ENCODE measurements at regions not wholly inside any gene's neighbourhood (a gene's known extent, or its start where the extent isn't known, plus 50 kb on each side); places are given as distances from the start of the nearest gene placed in this dataset.

GRCh38 chrX:45980726-45981125, 564.5 kb downstream of the ZNF674 start:
- no peak for DNase-seq (ENCODE audit: low read depth)
- no peak for TF ChIP-seq CTCF (IDR thresholded peaks at IDR 0.05; ENCODE audit: insufficient read depth, low read length, poor library complexity, severe bottlenecking)
- H3K27me3 ChIP-seq (ENCODE audit: control insufficient read depth, insufficient read depth, low read length): no peaks in the 10 kb centered on the region
- no peaks in the 10 kb centered on the region for H3K36me3 ChIP-seq (ENCODE audit: control insufficient read depth, insufficient read depth, low read length)
- H3K4me3 ChIP-seq (ENCODE audit: low read depth, low read length): no peak overlapping the region

- Histone ChIP-seq H3K36me3 (ENCODE audit: control insufficient read depth, insufficient read depth, low read length) (no peaks in the 10 kb centered on the region), H3K27me3 (ENCODE audit: control insufficient read depth, insufficient read depth, low read length) (no peaks in the 10 kb centered on the region), H3K4me3 (ENCODE audit: low read depth, low read length) (no peak overlapping the region)
- TF ChIP-seq CTCF (IDR thresholded peaks at IDR 0.05; ENCODE audit: insufficient read depth, low read length, poor library complexity, severe bottlenecking): no peak
- DNase-seq (ENCODE audit: low read depth): no peak
Measured at GRCh38 chrX:45975633-45976032, 569.6 kb downstream of the ZNF674 start.

- Histone ChIP-seq H3K4me3 (ENCODE audit: low read depth, low read length) (no peak overlapping the region), H3K36me3 (ENCODE audit: control insufficient read depth, insufficient read depth, low read length) (no peaks in the 10 kb centered on the region), H3K27me3 (ENCODE audit: control insufficient read depth, insufficient read depth, low read length) (no peaks in the 10 kb centered on the region)
- TF ChIP-seq CTCF (IDR thresholded peaks at IDR 0.05; ENCODE audit: insufficient read depth, low read length, poor library complexity, severe bottlenecking): no peak
- DNase-seq (ENCODE audit: low read depth): no peak
Measured at GRCh38 chrX:45972636-45973035, 572.6 kb downstream of the ZNF674 start.

- no peak for DNase-seq (ENCODE audit: low read depth)
- Histone ChIP-seq H3K4me3 (ENCODE audit: low read depth, low read length) (no peak overlapping the region), H3K36me3 (ENCODE audit: control insufficient read depth, insufficient read depth, low read length) (no peaks in the 10 kb centered on the region), H3K27me3 (ENCODE audit: control insufficient read depth, insufficient read depth, low read length) (no peaks in the 10 kb centered on the region)
- no peak for TF ChIP-seq CTCF (IDR thresholded peaks at IDR 0.05; ENCODE audit: insufficient read depth, low read length, poor library complexity, severe bottlenecking)
Measured at GRCh38 chrX:45959567-45959966, 585.7 kb downstream of the ZNF674 start.

GRCh38 chrX:45956191-45956870, 588.9 kb downstream of the ZNF674 start:
- no peaks in the 10 kb centered on the region for H3K36me3 ChIP-seq (ENCODE audit: control insufficient read depth, insufficient read depth, low read length)
- H3K4me3 ChIP-seq (ENCODE audit: low read depth, low read length): no peak overlapping the region
- no peak for TF ChIP-seq CTCF (IDR thresholded peaks at IDR 0.05; ENCODE audit: insufficient read depth, low read length, poor library complexity, severe bottlenecking)
- DNase-seq (ENCODE audit: low read depth): no peak
- no peaks in the 10 kb centered on the region for H3K27me3 ChIP-seq (ENCODE audit: control insufficient read depth, insufficient read depth, low read length)

GRCh38 chrX:45955661-45956060, 589.6 kb downstream of the ZNF674 start:
- TF ChIP-seq CTCF (IDR thresholded peaks at IDR 0.05; ENCODE audit: insufficient read depth, low read length, poor library complexity, severe bottlenecking): no peak
- no peaks in the 10 kb centered on the region for H3K36me3 ChIP-seq (ENCODE audit: control insufficient read depth, insufficient read depth, low read length)
- DNase-seq (ENCODE audit: low read depth): no peak
- H3K4me3 ChIP-seq (ENCODE audit: low read depth, low read length): no peak overlapping the region
- H3K27me3 ChIP-seq (ENCODE audit: control insufficient read depth, insufficient read depth, low read length): no peaks in the 10 kb centered on the region

Data from kidney epithelial cell (primary cell).